DMS79 treated with DMSO at 0.1 percent for 48 hours (cell line): ENCODE measurements at regions not wholly inside any gene's neighbourhood (a gene's known extent, or its start where the extent isn't known, plus 50 kb on each side); places are given as distances from the start of the nearest gene placed in this dataset.

Experiments used
- DNase-seq: peaks from one replicate; lab custom pipeline; 2025; lab: John Stamatoyannopoulos, UW

DNA sequence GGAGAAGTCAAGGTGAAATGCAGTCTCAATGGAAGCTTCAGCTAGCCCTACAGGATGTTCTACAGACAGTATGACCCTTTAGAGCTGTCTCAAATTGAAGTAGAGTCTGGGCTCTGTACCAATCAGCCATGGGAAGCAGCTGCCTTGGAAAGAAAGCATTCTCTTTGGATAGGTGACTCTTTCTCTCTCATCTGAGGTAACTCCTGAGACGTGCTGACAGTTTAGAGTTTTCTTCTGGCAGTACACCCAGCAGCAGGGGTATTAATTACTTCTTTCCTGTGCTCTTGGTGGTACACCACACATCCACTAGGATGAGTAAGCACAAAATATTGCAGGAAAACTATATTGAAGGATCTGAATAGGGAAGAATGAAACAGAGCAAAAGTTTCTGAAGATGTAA, 329.6 kb upstream of the RGMB start:
- no peak for DNase-seq

DNA sequence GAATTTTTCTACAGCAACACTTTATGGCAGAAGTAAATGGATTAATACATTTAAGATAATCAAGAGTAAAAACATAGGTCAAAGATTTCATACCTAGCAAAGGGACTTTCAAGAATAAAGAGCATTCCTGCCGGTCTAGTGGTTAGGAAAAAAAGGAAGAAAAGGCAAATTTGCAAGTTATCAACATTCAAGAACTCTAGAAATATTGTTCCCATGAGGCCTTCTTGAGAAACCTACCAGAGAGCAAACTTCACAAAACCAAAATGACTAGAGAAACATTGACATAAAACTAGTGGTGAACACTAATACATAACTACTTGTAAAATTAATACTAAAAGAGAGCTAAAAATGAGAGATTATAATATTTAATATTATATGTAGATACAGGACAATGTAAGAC, 320.2 kb upstream of the RGMB start:
- DNase-seq = no peak

GRCh38 chr5:98454407-98454806, 319.1 kb upstream of the RGMB start:
- no peak for DNase-seq

DNA sequence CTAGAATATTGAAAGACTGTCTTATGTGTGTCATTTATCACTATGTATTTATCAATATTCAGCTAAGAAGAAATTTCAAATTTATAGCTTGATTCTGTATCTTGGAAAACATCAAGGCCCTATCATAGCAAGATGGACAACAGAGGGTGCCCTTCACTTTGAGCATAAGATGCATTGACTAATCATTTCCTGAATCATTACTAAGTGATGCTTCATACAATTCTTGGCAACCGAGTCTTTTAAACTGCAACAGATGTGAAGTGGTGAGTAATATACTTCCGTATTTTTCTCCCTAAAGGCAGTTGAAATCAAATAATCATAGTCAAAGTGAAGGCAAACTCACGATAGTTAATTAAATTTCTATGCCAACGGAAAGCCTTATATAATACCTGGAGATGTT, 318.6 kb upstream of the RGMB start:
- DNase-seq = no peak

- DNase-seq = no peak
Observed at GRCh38 chr5:98455665-98456064, 317.8 kb upstream of the RGMB start.

GRCh38 chr5:98458004-98458403, 315.5 kb upstream of the RGMB start:
- DNase-seq = no peak

DNA sequence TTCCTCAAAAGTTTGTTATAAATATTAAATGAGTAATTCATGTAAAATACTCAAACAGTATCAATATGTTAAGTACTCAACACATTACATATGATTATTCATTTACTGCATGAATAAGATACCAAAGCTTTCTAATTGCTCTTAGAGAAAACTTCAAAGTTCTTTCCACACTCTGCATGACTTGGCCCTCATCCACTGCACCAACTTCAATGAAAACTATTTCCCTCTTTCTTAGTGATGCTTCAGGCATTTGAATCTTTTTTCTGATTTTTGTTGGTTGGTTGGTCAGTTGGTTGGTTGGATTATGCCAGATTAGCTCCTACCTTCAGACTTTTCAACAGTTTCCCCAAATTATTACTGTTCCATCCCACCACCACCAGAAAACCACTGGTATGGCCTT, 314.7 kb upstream of the RGMB start:
- no peak for DNase-seq

GRCh38 chr5:98460536-98460935, 312.9 kb upstream of the RGMB start:
- no peak for DNase-seq

GRCh38 chr5:98461485-98461884, 312.0 kb upstream of the RGMB start:
- no peak for DNase-seq

DNA sequence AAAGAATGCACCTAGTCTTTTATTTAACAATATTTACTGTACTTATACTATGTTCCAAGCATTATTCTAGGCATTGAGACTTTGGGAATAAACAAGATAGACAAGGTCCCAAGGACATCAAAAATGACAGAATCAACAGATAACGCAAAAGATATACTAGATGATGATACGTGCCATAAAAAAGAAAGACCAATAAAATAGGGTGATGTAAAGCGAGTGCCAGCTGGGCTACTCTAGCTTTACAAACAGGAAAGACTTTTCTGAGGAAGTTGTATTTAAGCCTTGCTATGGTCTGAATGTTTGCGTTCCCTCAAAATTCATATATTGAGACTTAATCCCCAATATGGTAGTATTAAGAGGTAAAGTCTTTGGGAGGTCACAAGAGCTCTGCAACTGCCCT, 310.2 kb upstream of the RGMB start:
- no peak for DNase-seq

DNA sequence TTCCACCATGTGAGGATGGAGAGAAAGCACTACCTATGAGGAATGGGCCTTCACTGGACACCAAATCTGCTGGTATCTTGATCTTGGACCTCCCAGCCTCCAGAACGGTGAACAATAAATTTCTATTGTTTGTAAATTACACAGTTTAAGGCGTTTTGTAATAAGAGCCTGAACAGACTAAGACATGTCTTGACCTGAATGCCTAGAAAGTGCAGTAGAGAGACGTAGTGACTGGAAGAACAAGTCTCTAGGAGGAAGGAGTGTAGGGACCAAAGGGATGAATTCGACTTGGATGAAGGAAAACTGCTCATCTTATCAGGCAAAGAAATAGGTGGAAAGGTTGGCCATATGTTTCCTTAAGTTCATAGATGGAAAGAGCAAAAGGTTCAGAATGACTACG, 309.8 kb upstream of the RGMB start:
- no peak for DNase-seq

GRCh38 chr5:98464737-98465330, 308.6 kb upstream of the RGMB start:
- DNase-seq = no peak

- DNase-seq = no peak
Observed at GRCh38 chr5:98468188-98468869, 305.1 kb upstream of the RGMB start.

GRCh38 chr5:98470747-98471146, 302.7 kb upstream of the RGMB start:
- DNase-seq = no peak

GRCh38 chr5:98471458-98471857, 302.0 kb upstream of the RGMB start:
- no peak for DNase-seq

- no peak for DNase-seq
Observed at GRCh38 chr5:98474216-98474615, 299.2 kb upstream of the RGMB start.

- no peak for DNase-seq
Observed at GRCh38 chr5:98474782-98475181, 298.7 kb upstream of the RGMB start.

GRCh38 chr5:98482321-98483300, 290.9 kb upstream of the RGMB start:
- no peak for DNase-seq

GRCh38 chr5:98483301-98483685, 290.2 kb upstream of the RGMB start:
- no peak for DNase-seq

GRCh38 chr5:98489021-98489420, 284.4 kb upstream of the RGMB start:
- DNase-seq = no peak

DNA sequence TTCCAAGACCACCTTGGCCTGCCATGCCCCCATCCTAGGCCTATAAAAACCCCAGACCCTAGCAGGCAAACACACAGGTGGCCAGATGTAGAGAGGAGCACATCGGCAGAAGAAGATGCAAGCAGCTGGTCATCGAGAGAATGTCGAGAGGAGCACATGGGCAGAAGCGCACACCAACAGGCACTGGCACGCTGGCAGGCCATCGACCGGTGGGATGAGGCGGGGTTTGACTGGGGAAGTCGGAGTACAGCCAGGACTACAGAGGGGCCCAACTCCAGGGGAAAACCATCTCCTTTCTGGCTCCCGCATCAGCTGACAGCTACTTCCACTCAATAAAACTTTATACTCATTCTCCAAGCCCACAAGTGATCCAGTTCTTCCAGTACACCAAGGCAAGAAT, 283.1 kb upstream of the RGMB start:
- DNase-seq = no peak

DNA sequence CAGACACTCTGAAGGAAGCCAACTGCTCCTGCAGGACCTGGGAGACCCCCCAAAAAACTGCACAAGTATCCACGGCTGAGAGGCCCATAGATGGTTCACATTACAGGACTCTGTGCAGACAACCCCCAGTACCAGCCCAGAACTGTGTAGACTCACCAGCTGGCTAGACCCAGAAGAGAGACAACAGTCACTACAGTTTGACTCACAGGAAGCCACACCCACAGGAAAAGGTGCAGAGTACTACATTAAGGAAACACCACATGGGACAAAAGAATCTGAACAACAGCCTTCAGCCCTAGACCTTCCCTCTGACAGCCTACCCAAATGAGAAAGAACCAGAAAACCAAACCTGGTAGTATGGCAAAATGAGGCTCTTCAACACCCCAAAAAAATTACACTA, 281.2 kb upstream of the RGMB start:
- DNase-seq = no peak

- DNase-seq = no peak
Observed at GRCh38 chr5:98497418-98497817, 276.0 kb upstream of the RGMB start.
